ENCODE measurements at regions not wholly inside any gene's neighbourhood (a gene's known extent, or its start where the extent isn't known, plus 50 kb on each side); places are given as distances from the start of the nearest gene placed in this dataset.

GRCh38 chr2:16900405-16901025, 234.9 kb upstream of the CYRIA start:
- no peak overlapping the region for H3K4me3 ChIP-seq
- no peaks in the 10 kb centered on the region for H3K9me2 ChIP-seq (ENCODE audit: insufficient read depth)
- intact Hi-C loops (cut with micrococcal nuclease; ENCODE audit: unreplicated experiment): no loop called here
- DNase-seq: peak in 1 of 2 experiments; percentile 30
- BruUV-seq (replicated peaks): no TSS peak
- no peaks in the 10 kb centered on the region for H3K27me3 ChIP-seq (ENCODE audit: insufficient read depth, low read depth)
- H3K27ac ChIP-seq: no peak overlapping the region
- H3K9me3 ChIP-seq (ENCODE audit: insufficient read depth, low read depth): no peaks in the 10 kb centered on the region; the same call in 1 of the 2 replicates
- POLR2A ChIA-PET (ENCODE audit: unreplicated experiment): no interaction called here
- H3K4me1 ChIP-seq (replicated peaks; ENCODE audit: insufficient read depth): no peaks in the 10 kb centered on the region
- H2AFZ ChIP-seq: no peak overlapping the region
- H4K20me1 ChIP-seq (ENCODE audit: insufficient read depth): no peaks in the 10 kb centered on the region
- no peak for TF ChIP-seq EZH2 (IDR thresholded peaks at IDR 0.05; ENCODE audit: low read depth)
- peak; percentile 76 for TF ChIP-seq CTCF (conservative IDR thresholded peaks at IDR 0.05)
- H3F3A ChIP-seq (ENCODE audit: insufficient read depth, low read depth): no peaks in the 10 kb centered on the region
- H3K79me2 ChIP-seq (ENCODE audit: low read depth): no peaks in the 10 kb centered on the region
- CTCF ChIA-PET: no interaction called here
- no peak overlapping the region for H3K4me2 ChIP-seq
- no peaks in the 10 kb centered on the region for H3K36me3 ChIP-seq (ENCODE audit: low read depth)

- no peak for DNase-seq
- Histone ChIP-seq H3K9me3 (ENCODE audit: insufficient read depth, low read depth) (no peaks in the 10 kb centered on the region; the same call in 1 of the 2 replicates), H3K79me2 (ENCODE audit: low read depth) (no peaks in the 10 kb centered on the region), H3K27me3 (ENCODE audit: insufficient read depth, low read depth) (no peaks in the 10 kb centered on the region), H4K20me1 (ENCODE audit: insufficient read depth) (no peaks in the 10 kb centered on the region), H3K4me2 (no peak overlapping the region), H3K4me1 (replicated peaks; ENCODE audit: insufficient read depth) (no peaks in the 10 kb centered on the region), H3K36me3 (ENCODE audit: low read depth) (no peaks in the 10 kb centered on the region), H3K27ac (no peak overlapping the region), H3F3A (ENCODE audit: insufficient read depth, low read depth) (no peaks in the 10 kb centered on the region), H3K4me3 (no peak overlapping the region), H3K9me2 (ENCODE audit: insufficient read depth) (no peaks in the 10 kb centered on the region), H2AFZ (no peak overlapping the region)
- no peak for TF ChIP-seq CTCF (conservative IDR thresholded peaks at IDR 0.05)
- TF ChIP-seq EZH2 (IDR thresholded peaks at IDR 0.05; ENCODE audit: low read depth): no peak
- no TSS peak for BruUV-seq (replicated peaks)
- ChIA-PET CTCF (no interaction called here), POLR2A (ENCODE audit: unreplicated experiment) (no interaction called here)
- intact Hi-C loops (cut with micrococcal nuclease; ENCODE audit: unreplicated experiment): no loop called here
Measured at GRCh38 chr2:16899958-16900357, 234.3 kb upstream of the CYRIA start.

GRCh38 chr2:16890081-16890480, 224.4 kb upstream of the CYRIA start:
- DNase-seq: no peak
- Histone ChIP-seq H4K20me1 (ENCODE audit: insufficient read depth) (no peaks in the 10 kb centered on the region; the same call in 1 of the 2 replicates), H3F3A (ENCODE audit: insufficient read depth, low read depth) (no peaks in the 10 kb centered on the region), H3K9me2 (ENCODE audit: insufficient read depth) (no peaks in the 10 kb centered on the region), H3K4me3 (no peak overlapping the region), H3K79me2 (ENCODE audit: low read depth) (no peaks in the 10 kb centered on the region), H2AFZ (no peak overlapping the region), H3K36me3 (ENCODE audit: low read depth) (no peaks in the 10 kb centered on the region), H3K4me2 (no peak overlapping the region), H3K27ac (no peak overlapping the region), H3K4me1 (replicated peaks; ENCODE audit: insufficient read depth) (no peaks in the 10 kb centered on the region), H3K9me3 (ENCODE audit: insufficient read depth, low read depth) (no peaks in the 10 kb centered on the region), H3K27me3 (ENCODE audit: insufficient read depth, low read depth) (no peaks in the 10 kb centered on the region)
- intact Hi-C loops (cut with micrococcal nuclease; ENCODE audit: unreplicated experiment): no loop called here
- BruUV-seq (replicated peaks): no TSS peak
- CTCF ChIA-PET: no interaction called here
- POLR2A ChIA-PET (ENCODE audit: unreplicated experiment): no interaction called here
- TF ChIP-seq EZH2 (IDR thresholded peaks at IDR 0.05; ENCODE audit: low read depth) (no peak), CTCF (conservative IDR thresholded peaks at IDR 0.05) (no peak)

Measured in PC-9 (cell line).